ENCODE measurements at regions not wholly inside any gene's neighbourhood (a gene's known extent, or its start where the extent isn't known, plus 50 kb on each side); places are given as distances from the start of the nearest gene placed in this dataset.

DNA sequence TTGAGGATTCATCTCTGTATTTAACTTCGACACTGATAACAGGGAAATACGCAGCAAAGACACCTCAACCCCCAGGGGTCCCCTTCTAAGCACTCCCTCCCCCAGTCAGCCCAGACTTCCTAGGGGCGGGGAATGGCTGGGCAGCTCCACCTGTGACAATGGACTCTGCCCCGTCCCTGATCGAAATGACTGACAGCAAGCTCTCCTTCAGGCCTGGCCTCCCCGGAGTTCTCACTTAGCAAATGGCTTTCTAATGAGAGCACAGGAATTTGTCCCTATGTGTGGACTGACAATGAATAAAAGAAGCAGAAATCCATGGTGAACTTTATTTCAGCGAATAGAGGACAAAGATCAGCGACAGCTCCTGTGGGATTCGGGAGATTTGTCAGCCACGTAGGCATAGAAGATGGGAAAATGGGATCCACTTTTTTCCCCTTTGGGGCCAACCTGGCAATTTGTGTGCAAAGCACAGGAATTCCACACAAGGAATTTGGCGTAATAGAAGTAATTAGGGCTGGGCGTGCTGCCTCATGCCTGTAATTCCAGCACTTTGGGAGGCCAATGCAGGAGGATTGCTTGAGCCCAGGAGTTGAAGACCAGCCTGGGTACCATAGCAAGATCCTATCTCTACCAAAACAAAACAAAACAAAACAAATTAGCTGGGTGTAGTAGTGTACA lies 63.8 kb downstream of the TNFAIP2 start:
- H3K9me3 ChIP-seq, result no peaks in the 10 kb centered on the region
- H3K27ac ChIP-seq, result no peak overlapping the region
- no peak for DNase-seq
- H3K27me3 ChIP-seq, result no peaks in the 10 kb centered on the region
- TF ChIP-seq, protein P1, sequence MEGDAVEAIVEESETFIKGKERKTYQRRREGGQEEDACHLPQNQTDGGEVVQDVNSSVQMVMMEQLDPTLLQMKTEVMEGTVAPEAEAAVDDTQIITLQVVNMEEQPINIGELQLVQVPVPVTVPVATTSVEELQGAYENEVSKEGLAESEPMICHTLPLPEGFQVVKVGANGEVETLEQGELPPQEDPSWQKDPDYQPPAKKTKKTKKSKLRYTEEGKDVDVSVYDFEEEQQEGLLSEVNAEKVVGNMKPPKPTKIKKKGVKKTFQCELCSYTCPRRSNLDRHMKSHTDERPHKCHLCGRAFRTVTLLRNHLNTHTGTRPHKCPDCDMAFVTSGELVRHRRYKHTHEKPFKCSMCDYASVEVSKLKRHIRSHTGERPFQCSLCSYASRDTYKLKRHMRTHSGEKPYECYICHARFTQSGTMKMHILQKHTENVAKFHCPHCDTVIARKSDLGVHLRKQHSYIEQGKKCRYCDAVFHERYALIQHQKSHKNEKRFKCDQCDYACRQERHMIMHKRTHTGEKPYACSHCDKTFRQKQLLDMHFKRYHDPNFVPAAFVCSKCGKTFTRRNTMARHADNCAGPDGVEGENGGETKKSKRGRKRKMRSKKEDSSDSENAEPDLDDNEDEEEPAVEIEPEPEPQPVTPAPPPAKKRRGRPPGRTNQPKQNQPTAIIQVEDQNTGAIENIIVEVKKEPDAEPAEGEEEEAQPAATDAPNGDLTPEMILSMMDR (IDR thresholded peaks at IDR 0.05 in 4 of 5, conservative IDR thresholded peaks at IDR 0.05 in 1 of 5), result no peak
- no peak for TF ChIP-seq POLR2A (IDR thresholded peaks at IDR 0.05)
- intact Hi-C loops (cut with DNase I; ENCODE audit: low total_unique reads), result no loop called here
- in situ Hi-C loops (cut with MboI; ENCODE audit: low sequenced_read_pairs in 4 of 4), result loop anchor here in 3 of 4 donors (10.0 to 25.0 kb wide), 2 partner anchors 82 to 100 kb away; no protein-coding TSS in a partner anchor
- ATAC-seq, result no peak
- H3K4me3 ChIP-seq, result no peak overlapping the region
- peaks cover 6% of the 10 kb centered on the region in 2 donors for H3K4me1 ChIP-seq
- no peaks in the 10 kb centered on the region for H3K36me3 ChIP-seq

GRCh38 chr14:103187911-103188310 lies 64.7 kb downstream of the TNFAIP2 start:
- H3K27me3 ChIP-seq, result no peaks in the 10 kb centered on the region
- no peak for TF ChIP-seq POLR2A (IDR thresholded peaks at IDR 0.05)
- TF ChIP-seq, protein P1 (IDR thresholded peaks at IDR 0.05 in 4 of 5, conservative IDR thresholded peaks at IDR 0.05 in 1 of 5), result no peak
- intact Hi-C loops (cut with DNase I; ENCODE audit: low total_unique reads), result no loop called here
- H3K4me1 ChIP-seq, result peaks cover 6% of the 10 kb centered on the region in 2 donors
- no peaks in the 10 kb centered on the region for H3K36me3 ChIP-seq
- H3K4me3 ChIP-seq, result no peak overlapping the region
- no peak for DNase-seq
- no peaks in the 10 kb centered on the region for H3K9me3 ChIP-seq
- H3K27ac ChIP-seq, result no peak overlapping the region
- in situ Hi-C loops (cut with MboI; ENCODE audit: low sequenced_read_pairs in 4 of 4), result loop anchor here in 3 of 4 donors (10.0 to 25.0 kb wide), 2 partner anchors 83 to 99 kb away; no protein-coding TSS in a partner anchor
- no peak for ATAC-seq

DNA sequence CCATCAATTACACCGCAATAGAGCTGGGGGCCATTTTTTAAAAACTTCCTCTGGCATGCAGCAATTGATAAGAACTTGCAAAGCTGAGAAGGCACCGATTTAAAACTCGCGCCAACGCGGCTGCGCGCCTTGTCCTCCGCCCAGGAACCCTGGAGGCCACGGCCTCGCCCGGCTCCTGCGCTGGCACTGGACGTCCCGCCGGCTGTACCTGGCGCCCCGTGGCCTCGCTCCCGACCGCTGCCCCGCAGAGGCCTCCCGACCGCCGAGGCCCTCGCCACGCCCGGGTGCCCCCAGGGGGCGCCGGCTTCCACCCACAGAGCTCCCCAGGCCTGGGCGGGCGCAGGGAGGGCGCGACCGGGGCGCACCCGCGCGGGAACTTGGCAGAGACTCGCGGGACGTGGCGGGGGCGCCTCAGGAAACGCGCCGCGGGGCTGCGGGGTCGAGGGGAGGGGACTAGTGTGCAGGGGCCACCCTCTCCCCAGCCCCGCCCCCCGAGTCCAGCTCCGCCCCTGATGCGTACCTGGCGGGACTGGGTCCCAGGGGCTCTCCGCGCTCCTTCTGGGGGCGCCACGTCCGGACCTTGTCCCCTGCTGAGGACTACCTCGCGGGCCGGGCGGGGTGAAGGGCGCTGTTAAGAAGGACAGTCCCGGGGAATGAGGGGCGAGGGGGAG lies 65.7 kb downstream of the TNFAIP2 start:
- in situ Hi-C loops (cut with MboI; ENCODE audit: low sequenced_read_pairs in 4 of 4), result loop anchor here in 3 of 4 donors (10.0 to 25.0 kb wide), 2 partner anchors 84 to 98 kb away; no protein-coding TSS in a partner anchor
- TF ChIP-seq, protein P1 (IDR thresholded peaks at IDR 0.05 in 4 of 5, conservative IDR thresholded peaks at IDR 0.05 in 1 of 5), result peak in 3 of 5 experiments; percentile 52 to 71 (median 57)
- no peak for TF ChIP-seq POLR2A (IDR thresholded peaks at IDR 0.05)
- ATAC-seq (no peak), DNase-seq (no peak)
- intact Hi-C loops (cut with DNase I; ENCODE audit: low total_unique reads), result loop anchor here (1.0 kb wide), 1 partner anchor 103 kb away; no protein-coding TSS in a partner anchor
- H3K4me3 ChIP-seq, result peak overlapping the region; percentile 26 to 55 (median 46)
- H3K4me1 ChIP-seq, result peaks cover 6% of the 10 kb centered on the region in 2 donors
- H3K27me3 ChIP-seq, result no peaks in the 10 kb centered on the region
- no peaks in the 10 kb centered on the region for H3K36me3 ChIP-seq
- no peak overlapping the region for H3K27ac ChIP-seq
- no peaks in the 10 kb centered on the region for H3K9me3 ChIP-seq

GRCh38 chr14:103189481-103190470 lies 66.5 kb downstream of the TNFAIP2 start:
- no peak for TF ChIP-seq POLR2A (IDR thresholded peaks at IDR 0.05)
- TF ChIP-seq, protein P1 (IDR thresholded peaks at IDR 0.05 in 4 of 5, conservative IDR thresholded peaks at IDR 0.05 in 1 of 5), result no peak
- peaks cover 6% of the 10 kb centered on the region in 2 donors for H3K4me1 ChIP-seq
- H3K27ac ChIP-seq, result no peak overlapping the region
- no peaks in the 10 kb centered on the region for H3K27me3 ChIP-seq
- in situ Hi-C loops (cut with MboI; ENCODE audit: low sequenced_read_pairs in 4 of 4), result loop anchor here (10.0 to 25.0 kb wide), 3 partner anchors 85 to 98 kb away; no protein-coding TSS in a partner anchor
- no peak for ATAC-seq
- no peaks in the 10 kb centered on the region for H3K9me3 ChIP-seq
- H3K4me3 ChIP-seq, result peak overlapping the region in 2 of 4 donors; percentile 40 to 52
- no peaks in the 10 kb centered on the region for H3K36me3 ChIP-seq
- DNase-seq, result no peak
- intact Hi-C loops (cut with DNase I; ENCODE audit: low total_unique reads), result loop anchor here (1.0 kb wide), 1 partner anchor 103 kb away; no protein-coding TSS in a partner anchor
